HepG2 (cell line): ENCODE measurements at regions not wholly inside any gene's neighbourhood (a gene's known extent, or its start where the extent isn't known, plus 50 kb on each side); places are given as distances from the start of the nearest gene placed in this dataset.

Experiments used
- BCL6 ChIP-seq: IDR thresholded peaks from 2 replicates; pipeline ENCODE4 v1.6.1; 2016; ENCODE audit warnings: missing genetic modification reagents, missing compliant biosample characterization
- CREB1 ChIP-seq, 2 experiments: fragments of 450-650 bp in 1 of 2; IDR thresholded peaks; 2 replicates each; pipeline ENCODE4 v1.6.1; 2016 to 2017; ENCODE audit warnings: control low read depth in 1 of 2, mild to moderate bottlenecking in 1 of 2, missing compliant biosample characterization in 1 of 2, missing genetic modification characterization in 1 of 2
- DPF2 ChIP-seq: sonication (generic); formaldehyde crosslinking; IDR thresholded peaks from 2 replicates; pipeline ENCODE4 v1.4.0; 2020; ENCODE audit warnings: mild to moderate bottlenecking, low read depth, missing genetic modification reagents, borderline replicate concordance
- E2F1 ChIP-seq: sonication (generic); formaldehyde crosslinking; IDR thresholded peaks from 2 replicates; pipeline ENCODE4 v1.5.0; 2020; ENCODE audit warnings: missing genetic modification reagents
- EP300 ChIP-seq, 3 experiments: sonication (generic) in 1 of 3; formaldehyde crosslinking in 1 of 3; IDR thresholded peaks; 2 replicates each; pipeline versions ENCODE4 v1.5.1 to v1.6.1; 2011 to 2020; ENCODE audit warnings: low read depth in 2 of 3, low read length in 2 of 3, borderline replicate concordance in 1 of 3, improper control_type of control experiment in 1 of 3, mild to moderate bottlenecking in 1 of 3, missing genetic modification reagents in 1 of 3, moderate library complexity in 1 of 3
- HES4 ChIP-seq: sonication (generic); formaldehyde crosslinking; IDR thresholded peaks from 2 replicates; pipeline ENCODE4 v1.9.0; 2021; ENCODE audit warnings: mild to moderate bottlenecking, missing genetic modification reagents, borderline replicate concordance
- HNRNPUL1 ChIP-seq: fragments of 200-400 bp; formaldehyde crosslinking; IDR thresholded peaks from 2 replicates; pipeline ENCODE4 v1.6.1; 2017; ENCODE audit warnings: low read depth, mild to moderate bottlenecking, low read length, moderate library complexity
- KAT7 ChIP-seq: IDR thresholded peaks from 2 replicates; pipeline ENCODE4 v1.6.1; 2018; ENCODE audit warnings: borderline replicate concordance, missing compliant biosample characterization
- MED1 ChIP-seq: sonication (generic); formaldehyde crosslinking; IDR thresholded peaks from 2 replicates; pipeline ENCODE4 v1.4.0; 2020; ENCODE audit warnings: missing genetic modification reagents
- MXD4 ChIP-seq: IDR thresholded peaks from 2 replicates; pipeline ENCODE4 v1.6.1; 2016; ENCODE audit warnings: mild to moderate bottlenecking, missing biosample characterization, missing genetic modification reagents
- RXRA ChIP-seq: sonication (generic); formaldehyde crosslinking; IDR thresholded peaks from 2 replicates; pipeline ENCODE4 v1.5.1; 2020; ENCODE audit warnings: missing genetic modification reagents
- SMYD3 ChIP-seq: sonication (generic); formaldehyde crosslinking; IDR thresholded peaks from 2 replicates; pipeline ENCODE4 v1.8.1; 2023; ENCODE audit warnings: mild to moderate bottlenecking, missing genetic modification reagents
- ZBTB42 ChIP-seq: sonication (generic); formaldehyde crosslinking; IDR thresholded peaks from 2 replicates; pipeline ENCODE4 v1.5.0; 2020; ENCODE audit warnings: mild to moderate bottlenecking, missing genetic modification reagents
- ZNF280B ChIP-seq: sonication (generic); formaldehyde crosslinking; IDR thresholded peaks from 2 replicates; pipeline ENCODE4 v1.5.0; 2020; ENCODE audit warnings: missing genetic modification reagents, mild to moderate bottlenecking, borderline replicate concordance
- ZNF34 ChIP-seq: sonication (generic); formaldehyde crosslinking; IDR thresholded peaks from 2 replicates; pipeline ENCODE4 v1.4.0; 2020; ENCODE audit warnings: mild to moderate bottlenecking, missing genetic modification reagents, borderline replicate concordance
- ZNF562 ChIP-seq: sonication (generic); formaldehyde crosslinking; IDR thresholded peaks from 2 replicates; pipeline ENCODE4 v1.8.0; 2022; ENCODE audit warnings: missing genetic modification reagents, borderline replicate concordance
- ZNF672 ChIP-seq: sonication (generic); formaldehyde crosslinking; IDR thresholded peaks from 2 replicates; pipeline ENCODE4 v1.8.1; 2022; ENCODE audit warnings: missing genetic modification reagents
- ZNF75D ChIP-seq: sonication (generic); formaldehyde crosslinking; IDR thresholded peaks from 2 replicates; pipeline ENCODE4 v1.8.1; 2023; ENCODE audit warnings: missing genetic modification reagents, mild to moderate bottlenecking, borderline replicate concordance
- TF ChIP-seq, protein P1 (sequence below): IDR thresholded peaks from 2 replicates; pipeline ENCODE4 v1.6.1; 2012; ENCODE audit warnings: inconsistent platforms
- TF ChIP-seq, protein P2 (sequence below): sonication (generic); formaldehyde crosslinking; IDR thresholded peaks from 2 replicates; pipeline ENCODE4 v1.4.0; 2020; ENCODE audit warnings: mild to moderate bottlenecking, low read depth, missing genetic modification reagents
- TF ChIP-seq, protein P3 (sequence below): sonication (generic); formaldehyde crosslinking; IDR thresholded peaks from 2 replicates; pipeline ENCODE4 v1.4.0; 2020; ENCODE audit warnings: mild to moderate bottlenecking, missing genetic modification reagents
- TF ChIP-seq, protein P4 (sequence below): sonication (generic); formaldehyde crosslinking; IDR thresholded peaks from 2 replicates; pipeline ENCODE4 v1.8.0; 2022; ENCODE audit warnings: mild to moderate bottlenecking, missing genetic modification reagents, moderate library complexity

DNA sequence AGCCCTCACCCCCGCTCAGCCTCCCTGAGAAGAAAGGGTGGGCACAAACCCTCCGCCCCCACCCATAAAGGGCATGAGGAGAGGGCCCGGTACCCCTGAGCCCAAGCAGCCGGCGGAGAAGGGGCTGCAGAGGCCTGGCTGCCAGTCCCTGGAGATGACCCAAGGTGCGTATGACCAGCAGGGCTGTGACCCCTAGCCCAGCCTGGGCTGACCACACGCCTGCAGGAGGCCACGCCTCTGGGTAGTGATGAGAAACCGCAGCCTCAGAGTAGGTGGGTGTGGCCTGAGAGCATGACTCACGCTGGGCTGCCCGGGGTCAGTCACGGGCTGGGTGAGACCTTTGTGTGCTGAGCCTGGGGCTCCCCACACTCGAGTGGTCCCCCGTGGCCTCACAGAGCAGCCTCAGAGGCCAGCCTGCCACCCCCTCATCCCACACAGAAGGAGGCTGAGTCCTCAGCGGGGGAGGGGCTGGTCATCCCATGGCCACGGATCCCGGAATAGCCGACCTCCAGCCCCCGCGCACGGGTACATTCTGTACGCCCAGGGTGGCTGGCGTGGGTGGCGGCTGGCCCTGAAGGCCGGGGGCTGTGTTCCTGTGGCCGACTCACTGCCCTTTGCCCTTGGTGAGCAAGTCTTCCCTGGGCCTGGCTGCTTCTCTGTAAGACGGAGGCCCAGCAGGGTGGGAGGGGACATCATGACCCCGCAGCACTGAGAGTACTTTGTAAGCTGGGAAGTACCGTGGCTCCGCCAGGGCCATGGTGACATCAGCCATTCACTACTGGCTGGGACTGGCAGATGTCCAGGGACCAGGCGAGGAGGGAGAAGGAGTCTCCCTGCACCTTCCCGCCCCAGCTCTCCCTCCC lies 110.8 kb upstream of the OTOS start (continued):
- TF ChIP-seq ZNF75D (no peak), ZNF280B (CRISPR knock-in tag) (peak; percentile 32; the same call in 1 of the 2 replicates), ZNF672 (CRISPR knock-in tag) (no peak), RXRA (CRISPR knock-in tag) (peak; percentile 99), ZNF34 (CRISPR knock-in tag) (no peak), KAT7 (CRISPR knock-in tag) (peak; percentile 91), HNRNPUL1 (no peak), EP300 (IDR thresholded peaks at IDR 0.05; ENCODE audit: low read depth in 2 of 2, low read length in 2 of 2) (peak in 1 of 2 experiments; percentile 7; a peak in 1 of 4 replicates), EP300 (CRISPR knock-in tag; IDR thresholded peaks at IDR 0.05; ENCODE audit: borderline replicate concordance) (peak; percentile 65; the same call in 1 of the 2 replicates), ZNF562 (CRISPR knock-in tag) (no peak), DPF2 (CRISPR knock-in tag) (0 out of 2 replicates have a peak, but pooled peaks have one; percentile 48), ZBTB42 (CRISPR knock-in tag) (no peak; the same call in 1 of the 2 replicates), SMYD3 (no peak; the same call in 1 of the 2 replicates), CREB1 (IDR thresholded peaks at IDR 0.05) (peak; percentile 72), CREB1 (CRISPR knock-in tag; IDR thresholded peaks at IDR 0.05) (no peak), HES4 (CRISPR knock-in tag) (no peak), MXD4 (peak; percentile 75; the same call in 1 of the 2 replicates), MED1 (peak; percentile 66), E2F1 (no peak), BCL6 (CRISPR knock-in tag) (peak; percentile 54)
- TF ChIP-seq, protein P1, sequence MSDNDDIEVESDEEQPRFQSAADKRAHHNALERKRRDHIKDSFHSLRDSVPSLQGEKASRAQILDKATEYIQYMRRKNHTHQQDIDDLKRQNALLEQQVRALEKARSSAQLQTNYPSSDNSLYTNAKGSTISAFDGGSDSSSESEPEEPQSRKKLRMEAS: peak; percentile 64
- TF ChIP-seq, protein P2, sequence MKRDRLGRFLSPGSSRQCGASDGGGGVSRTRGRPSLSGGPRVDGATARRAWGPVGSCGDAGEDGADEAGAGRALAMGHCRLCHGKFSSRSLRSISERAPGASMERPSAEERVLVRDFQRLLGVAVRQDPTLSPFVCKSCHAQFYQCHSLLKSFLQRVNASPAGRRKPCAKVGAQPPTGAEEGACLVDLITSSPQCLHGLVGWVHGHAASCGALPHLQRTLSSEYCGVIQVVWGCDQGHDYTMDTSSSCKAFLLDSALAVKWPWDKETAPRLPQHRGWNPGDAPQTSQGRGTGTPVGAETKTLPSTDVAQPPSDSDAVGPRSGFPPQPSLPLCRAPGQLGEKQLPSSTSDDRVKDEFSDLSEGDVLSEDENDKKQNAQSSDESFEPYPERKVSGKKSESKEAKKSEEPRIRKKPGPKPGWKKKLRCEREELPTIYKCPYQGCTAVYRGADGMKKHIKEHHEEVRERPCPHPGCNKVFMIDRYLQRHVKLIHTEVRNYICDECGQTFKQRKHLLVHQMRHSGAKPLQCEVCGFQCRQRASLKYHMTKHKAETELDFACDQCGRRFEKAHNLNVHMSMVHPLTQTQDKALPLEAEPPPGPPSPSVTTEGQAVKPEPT (CRISPR knock-in tag): no peak
- TF ChIP-seq, protein P3, sequence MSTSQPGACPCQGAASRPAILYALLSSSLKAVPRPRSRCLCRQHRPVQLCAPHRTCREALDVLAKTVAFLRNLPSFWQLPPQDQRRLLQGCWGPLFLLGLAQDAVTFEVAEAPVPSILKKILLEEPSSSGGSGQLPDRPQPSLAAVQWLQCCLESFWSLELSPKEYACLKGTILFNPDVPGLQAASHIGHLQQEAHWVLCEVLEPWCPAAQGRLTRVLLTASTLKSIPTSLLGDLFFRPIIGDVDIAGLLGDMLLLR (CRISPR knock-in tag): no peak
- TF ChIP-seq, protein P4, sequence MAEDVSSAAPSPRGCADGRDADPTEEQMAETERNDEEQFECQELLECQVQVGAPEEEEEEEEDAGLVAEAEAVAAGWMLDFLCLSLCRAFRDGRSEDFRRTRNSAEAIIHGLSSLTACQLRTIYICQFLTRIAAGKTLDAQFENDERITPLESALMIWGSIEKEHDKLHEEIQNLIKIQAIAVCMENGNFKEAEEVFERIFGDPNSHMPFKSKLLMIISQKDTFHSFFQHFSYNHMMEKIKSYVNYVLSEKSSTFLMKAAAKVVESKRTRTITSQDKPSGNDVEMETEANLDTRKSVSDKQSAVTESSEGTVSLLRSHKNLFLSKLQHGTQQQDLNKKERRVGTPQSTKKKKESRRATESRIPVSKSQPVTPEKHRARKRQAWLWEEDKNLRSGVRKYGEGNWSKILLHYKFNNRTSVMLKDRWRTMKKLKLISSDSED (CRISPR knock-in tag): no peak
